Glomerular visceral epithelial cell (primary cell): ENCODE measurements at regions not wholly inside any gene's neighbourhood (a gene's known extent, or its start where the extent isn't known, plus 50 kb on each side); places are given as distances from the start of the nearest gene placed in this dataset.

Experiments
- DNase-seq: peaks from one replicate; pipeline ENCODE4 v3.0.0-alpha.2; 2016; ENCODE audit errors: extremely low spot score

- DNase-seq, result no peak
Measured at GRCh38 chr6:22882581-22882980, 313.2 kb downstream of the HDGFL1 start.

GRCh38 chr6:22883061-22883717, 313.8 kb downstream of the HDGFL1 start:
- DNase-seq, result no peak

- DNase-seq, result no peak
Measured at GRCh38 chr6:22884456-22884855, 315.1 kb downstream of the HDGFL1 start.

- peak; percentile 53 for DNase-seq
Measured at GRCh38 chr6:22886650-22887581, 317.6 kb downstream of the HDGFL1 start.

GRCh38 chr6:22888163-22888752, 318.9 kb downstream of the HDGFL1 start:
- peak; percentile 50 for DNase-seq

- no peak for DNase-seq
Measured at GRCh38 chr6:22891934-22892333, 322.6 kb downstream of the HDGFL1 start.

- peak; percentile 89 for DNase-seq
Measured at GRCh38 chr6:22892452-22892851, 323.1 kb downstream of the HDGFL1 start.

GRCh38 chr6:22896696-22897095, 327.3 kb downstream of the HDGFL1 start:
- no peak for DNase-seq

GRCh38 chr6:22899426-22899825, 330.1 kb downstream of the HDGFL1 start:
- no peak for DNase-seq

GRCh38 chr6:22903826-22904225, 334.5 kb downstream of the HDGFL1 start:
- DNase-seq, result no peak

- no peak for DNase-seq
Measured at GRCh38 chr6:22904431-22904830, 335.1 kb downstream of the HDGFL1 start.

GRCh38 chr6:22906091-22906549, 336.8 kb downstream of the HDGFL1 start:
- peak; percentile 30 for DNase-seq

- DNase-seq, result no peak
Measured at GRCh38 chr6:22907085-22907484, 337.7 kb downstream of the HDGFL1 start.

- no peak for DNase-seq
Measured at GRCh38 chr6:22910370-22910769, 341.0 kb downstream of the HDGFL1 start.

- no peak for DNase-seq
Measured at GRCh38 chr6:22913612-22914011, 344.2 kb downstream of the HDGFL1 start.

GRCh38 chr6:22917344-22917743, 348.0 kb downstream of the HDGFL1 start:
- no peak for DNase-seq

GRCh38 chr6:22921828-22922227, 352.5 kb downstream of the HDGFL1 start:
- no peak for DNase-seq

GRCh38 chr6:22925304-22925835, 356.0 kb downstream of the HDGFL1 start:
- no peak for DNase-seq

- DNase-seq, result no peak
Measured at GRCh38 chr6:22925920-22926789, 356.8 kb downstream of the HDGFL1 start.

GRCh38 chr6:22926790-22927354, 357.5 kb downstream of the HDGFL1 start:
- no peak for DNase-seq

- no peak for DNase-seq
Measured at GRCh38 chr6:22928775-22929174, 359.4 kb downstream of the HDGFL1 start.
